ENCODE measurements at regions not wholly inside any gene's neighbourhood (a gene's known extent, or its start where the extent isn't known, plus 50 kb on each side); places are given as distances from the start of the nearest gene placed in this dataset.
"Not testable (repeated sequence)": the region's sequence is repeated elsewhere in the genome, so short reads cannot be mapped to it uniquely, and the experiment has no call there.

DNA sequence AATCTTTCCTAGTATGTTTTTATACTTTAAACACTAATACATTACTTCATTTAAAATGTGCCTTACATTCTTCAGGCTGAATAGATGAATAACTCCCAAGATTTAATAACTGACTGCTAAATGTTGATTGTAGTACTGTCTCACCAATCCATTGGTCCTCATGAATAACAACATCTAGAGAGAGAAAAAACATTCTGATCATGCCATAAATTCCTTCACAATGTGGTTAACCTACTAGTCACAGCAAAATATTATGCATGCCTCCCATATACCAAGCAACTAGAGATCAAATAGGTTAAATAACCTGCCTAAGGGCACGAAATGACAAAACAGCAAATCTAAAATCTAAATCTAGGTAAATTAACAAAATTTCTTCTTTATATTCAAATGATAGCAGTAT, 66.2 kb downstream of the SYT15 start:
- H3K9me3 ChIP-seq (ENCODE audit: control insufficient read depth, low read length); H3K36me3 ChIP-seq (ENCODE audit: control insufficient read depth, insufficient read depth, low read length); H3K4me3 ChIP-seq (ENCODE audit: insufficient read depth, low read depth, low read length, poor library complexity, severe bottlenecking); H3K27ac ChIP-seq (ENCODE audit: insufficient read depth, low read length, poor library complexity, severe bottlenecking); H3K27me3 ChIP-seq (replicated peaks; ENCODE audit: control insufficient read depth, insufficient read depth, low read length, poor library complexity, severe bottlenecking); H3K4me1 ChIP-seq (ENCODE audit: control insufficient read depth, insufficient read depth, low read length, poor library complexity, severe bottlenecking); DNase-seq: not testable (repeated sequence)

DNA sequence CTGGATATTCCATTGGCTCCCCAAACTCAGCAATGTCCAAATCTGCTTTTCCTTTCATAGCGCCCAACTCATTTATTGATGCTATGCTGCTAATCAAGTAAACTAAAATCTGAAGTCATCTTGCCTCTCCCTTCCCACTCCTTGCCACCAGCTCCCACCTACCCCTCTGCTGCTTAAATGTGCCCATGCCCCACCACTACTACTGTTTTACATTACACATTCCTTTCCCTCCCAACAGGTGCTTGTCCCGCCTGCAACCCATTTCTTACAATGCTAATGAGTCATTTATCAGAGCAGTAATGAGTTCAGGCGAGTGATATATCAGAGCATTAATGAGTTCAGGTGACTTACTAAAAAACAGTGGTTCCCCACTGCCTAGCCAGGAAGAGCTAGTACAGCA, 67.2 kb downstream of the SYT15 start:
- H3K4me3 ChIP-seq (ENCODE audit: insufficient read depth, low read depth, low read length, poor library complexity, severe bottlenecking); H3K9me3 ChIP-seq (ENCODE audit: control insufficient read depth, low read length); H3K27ac ChIP-seq (ENCODE audit: insufficient read depth, low read length, poor library complexity, severe bottlenecking); DNase-seq; H3K36me3 ChIP-seq (ENCODE audit: control insufficient read depth, insufficient read depth, low read length); H3K27me3 ChIP-seq (replicated peaks; ENCODE audit: control insufficient read depth, insufficient read depth, low read length, poor library complexity, severe bottlenecking); H3K4me1 ChIP-seq (ENCODE audit: control insufficient read depth, insufficient read depth, low read length, poor library complexity, severe bottlenecking): not testable (repeated sequence)

DNA sequence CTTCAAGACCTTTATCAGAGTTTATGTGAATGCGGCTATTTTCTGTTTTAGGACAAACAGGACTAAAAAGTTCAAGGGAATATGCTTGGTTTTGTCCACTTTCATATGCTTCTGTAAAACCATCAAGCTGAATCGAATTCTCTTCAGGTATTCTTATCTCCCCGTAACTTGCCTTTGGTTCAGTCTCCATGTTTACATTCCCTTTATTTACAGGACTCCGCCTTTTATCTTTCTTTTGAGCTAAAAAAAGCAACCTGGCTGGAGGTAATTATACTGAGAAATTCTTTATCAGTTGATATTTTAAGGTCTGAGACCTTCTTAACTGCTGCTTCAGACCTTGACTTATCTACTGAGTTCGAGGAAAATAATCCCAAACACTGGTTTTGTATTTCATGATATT, 72.0 kb downstream of the SYT15 start:
- H3K27me3 ChIP-seq (replicated peaks; ENCODE audit: control insufficient read depth, insufficient read depth, low read length, poor library complexity, severe bottlenecking); H3K36me3 ChIP-seq (ENCODE audit: control insufficient read depth, insufficient read depth, low read length); H3K27ac ChIP-seq (ENCODE audit: insufficient read depth, low read length, poor library complexity, severe bottlenecking); H3K9me3 ChIP-seq (ENCODE audit: control insufficient read depth, low read length); H3K4me1 ChIP-seq (ENCODE audit: control insufficient read depth, insufficient read depth, low read length, poor library complexity, severe bottlenecking); H3K4me3 ChIP-seq (ENCODE audit: insufficient read depth, low read depth, low read length, poor library complexity, severe bottlenecking); DNase-seq: not testable (repeated sequence)

DNA sequence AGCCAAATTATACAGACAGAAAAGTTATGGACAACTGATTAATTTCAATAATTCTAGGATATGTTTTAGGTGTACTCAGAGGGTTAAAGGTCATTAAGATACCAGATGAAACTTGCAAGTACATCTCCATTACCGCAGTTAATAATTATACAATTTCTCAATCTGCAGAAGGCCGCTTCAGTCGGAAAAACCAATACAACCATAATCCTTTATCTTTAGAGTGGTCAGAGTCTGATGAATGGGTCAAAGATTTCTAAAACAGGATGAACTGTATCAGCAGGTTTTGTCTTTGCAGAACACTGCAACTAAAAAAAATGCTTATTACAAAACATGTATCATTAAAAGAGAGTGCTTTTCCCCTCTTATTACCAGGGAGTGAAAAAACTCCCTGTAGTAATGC, 78.5 kb downstream of the SYT15 start:
- H3K9me3 ChIP-seq (ENCODE audit: control insufficient read depth, low read length); H3K4me1 ChIP-seq (ENCODE audit: control insufficient read depth, insufficient read depth, low read length, poor library complexity, severe bottlenecking); H3K36me3 ChIP-seq (ENCODE audit: control insufficient read depth, insufficient read depth, low read length); H3K4me3 ChIP-seq (ENCODE audit: insufficient read depth, low read depth, low read length, poor library complexity, severe bottlenecking); H3K27me3 ChIP-seq (replicated peaks; ENCODE audit: control insufficient read depth, insufficient read depth, low read length, poor library complexity, severe bottlenecking); DNase-seq; H3K27ac ChIP-seq (ENCODE audit: insufficient read depth, low read length, poor library complexity, severe bottlenecking): not testable (repeated sequence)

DNA sequence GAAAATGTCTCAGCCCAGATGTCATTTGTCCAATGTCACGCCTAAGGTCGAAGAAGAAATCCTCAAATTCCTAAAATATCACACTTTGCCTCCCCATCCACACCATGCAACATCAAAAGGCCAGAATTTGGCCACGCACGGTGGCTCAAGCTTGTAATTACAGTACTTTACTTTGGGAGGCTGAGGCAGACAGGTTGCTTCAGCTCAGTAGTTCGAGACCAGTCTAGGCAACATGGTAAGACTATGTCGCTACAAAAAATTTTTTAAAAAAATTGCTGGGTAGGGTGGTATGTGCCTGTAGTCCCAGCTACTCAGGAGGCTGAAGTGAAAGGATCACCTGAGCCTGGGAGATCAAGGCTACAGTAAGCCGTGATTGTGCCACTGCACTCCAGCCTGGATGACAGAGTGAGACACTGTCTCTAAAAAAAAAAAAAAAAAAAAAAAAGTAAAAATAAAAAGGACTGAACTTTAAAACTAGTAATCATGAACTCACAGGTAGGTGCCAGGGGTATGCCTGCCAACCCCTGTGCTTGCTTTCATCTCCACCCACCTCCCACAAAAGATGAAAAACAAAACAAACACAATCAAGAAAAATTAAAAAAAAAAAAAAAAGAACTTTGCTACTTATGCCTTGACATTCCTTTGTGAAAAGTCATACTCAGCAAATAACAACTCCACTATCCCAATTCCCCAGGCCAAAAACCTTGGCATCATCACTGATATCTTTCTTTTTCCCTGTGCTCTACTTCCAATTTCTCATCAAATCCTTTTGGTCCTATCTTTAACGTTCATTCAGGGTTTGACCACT, 81.3 kb downstream of the SYT15 start:
- H3K4me3 ChIP-seq (ENCODE audit: insufficient read depth, low read depth, low read length, poor library complexity, severe bottlenecking); DNase-seq; H3K9me3 ChIP-seq (ENCODE audit: control insufficient read depth, low read length); H3K36me3 ChIP-seq (ENCODE audit: control insufficient read depth, insufficient read depth, low read length); H3K27ac ChIP-seq (ENCODE audit: insufficient read depth, low read length, poor library complexity, severe bottlenecking); H3K4me1 ChIP-seq (ENCODE audit: control insufficient read depth, insufficient read depth, low read length, poor library complexity, severe bottlenecking); H3K27me3 ChIP-seq (replicated peaks; ENCODE audit: control insufficient read depth, insufficient read depth, low read length, poor library complexity, severe bottlenecking): not testable (repeated sequence)

DNA sequence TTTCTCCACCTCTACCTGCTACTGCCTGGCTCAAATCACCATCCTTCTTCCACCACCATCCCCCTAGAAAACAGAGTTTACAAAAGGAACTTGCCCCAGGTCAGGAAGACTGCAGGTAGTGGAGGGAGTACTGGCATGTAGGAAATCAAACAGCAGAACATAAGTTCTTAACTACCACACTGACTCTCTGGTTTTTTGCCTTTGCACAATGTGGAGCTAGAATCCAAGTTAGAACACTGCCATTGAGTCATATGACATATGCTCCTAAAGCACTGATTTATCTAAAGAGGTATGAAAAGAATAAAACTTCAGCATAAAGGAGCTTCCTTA, 81.9 kb downstream of the SYT15 start:
- not testable (repeated sequence) for H3K9me3 ChIP-seq (ENCODE audit: control insufficient read depth, low read length); H3K36me3 ChIP-seq (ENCODE audit: control insufficient read depth, insufficient read depth, low read length); DNase-seq; H3K4me1 ChIP-seq (ENCODE audit: control insufficient read depth, insufficient read depth, low read length, poor library complexity, severe bottlenecking); H3K4me3 ChIP-seq (ENCODE audit: insufficient read depth, low read depth, low read length, poor library complexity, severe bottlenecking); H3K27me3 ChIP-seq (replicated peaks; ENCODE audit: control insufficient read depth, insufficient read depth, low read length, poor library complexity, severe bottlenecking); H3K27ac ChIP-seq (ENCODE audit: insufficient read depth, low read length, poor library complexity, severe bottlenecking)

DNA sequence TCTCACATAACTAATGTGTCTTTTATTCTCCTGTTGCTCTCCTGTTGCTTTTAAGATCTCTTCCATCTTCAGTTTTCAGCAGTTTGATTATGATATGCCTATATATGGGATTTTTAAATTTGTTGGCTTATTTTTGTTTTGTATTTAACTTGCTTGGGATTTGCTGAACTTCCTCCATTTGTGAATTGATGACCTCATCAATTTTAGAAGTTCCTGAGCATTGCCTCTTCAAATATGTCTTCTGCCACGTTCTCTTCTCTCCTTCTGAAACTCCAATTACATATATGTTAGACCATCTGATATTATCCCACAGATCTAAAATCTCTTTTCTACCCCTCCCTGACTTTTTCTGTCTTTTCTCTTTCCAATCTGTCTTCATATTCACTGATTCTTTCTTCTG, 86.6 kb downstream of the SYT15 start:
- not testable (repeated sequence) for H3K4me3 ChIP-seq (ENCODE audit: insufficient read depth, low read depth, low read length, poor library complexity, severe bottlenecking); H3K36me3 ChIP-seq (ENCODE audit: control insufficient read depth, insufficient read depth, low read length); H3K9me3 ChIP-seq (ENCODE audit: control insufficient read depth, low read length); H3K4me1 ChIP-seq (ENCODE audit: control insufficient read depth, insufficient read depth, low read length, poor library complexity, severe bottlenecking); H3K27me3 ChIP-seq (replicated peaks; ENCODE audit: control insufficient read depth, insufficient read depth, low read length, poor library complexity, severe bottlenecking); H3K27ac ChIP-seq (ENCODE audit: insufficient read depth, low read length, poor library complexity, severe bottlenecking); DNase-seq

DNA sequence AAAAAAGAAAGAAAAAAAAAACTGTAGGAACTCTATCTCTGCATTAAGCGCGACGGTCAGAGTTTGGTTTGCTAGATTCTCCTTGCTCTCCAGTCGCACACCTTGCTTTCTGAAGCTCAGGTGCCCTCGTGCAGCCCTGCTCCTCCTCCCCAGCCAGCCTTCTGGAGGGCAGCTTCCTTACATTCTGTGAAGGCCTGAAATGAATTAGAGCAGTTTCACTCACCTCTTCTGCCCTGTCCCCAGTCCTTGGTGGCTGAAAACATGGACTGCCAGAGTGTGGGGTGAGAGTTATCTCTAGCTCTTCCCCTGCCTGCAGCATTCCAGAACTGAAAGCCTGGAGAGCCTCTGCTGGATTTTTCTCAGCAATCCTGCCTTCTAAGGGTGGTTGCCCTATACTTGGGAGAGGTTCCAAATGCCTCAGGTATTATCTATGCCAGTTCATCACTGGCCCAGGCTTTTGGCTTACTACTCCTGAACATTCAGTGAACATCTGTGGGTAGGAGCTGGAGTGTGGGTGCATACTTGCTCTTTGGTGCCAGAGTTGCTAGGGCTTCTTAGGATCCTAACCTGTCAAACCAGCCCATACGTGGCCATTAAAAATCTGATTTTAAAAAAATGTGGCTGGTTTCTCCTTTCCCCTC, 89.5 kb downstream of the SYT15 start:
- H3K27ac ChIP-seq (ENCODE audit: insufficient read depth, low read length, poor library complexity, severe bottlenecking); H3K27me3 ChIP-seq (replicated peaks; ENCODE audit: control insufficient read depth, insufficient read depth, low read length, poor library complexity, severe bottlenecking); H3K36me3 ChIP-seq (ENCODE audit: control insufficient read depth, insufficient read depth, low read length); H3K4me1 ChIP-seq (ENCODE audit: control insufficient read depth, insufficient read depth, low read length, poor library complexity, severe bottlenecking); H3K9me3 ChIP-seq (ENCODE audit: control insufficient read depth, low read length); H3K4me3 ChIP-seq (ENCODE audit: insufficient read depth, low read depth, low read length, poor library complexity, severe bottlenecking); DNase-seq: not testable (repeated sequence)

DNA sequence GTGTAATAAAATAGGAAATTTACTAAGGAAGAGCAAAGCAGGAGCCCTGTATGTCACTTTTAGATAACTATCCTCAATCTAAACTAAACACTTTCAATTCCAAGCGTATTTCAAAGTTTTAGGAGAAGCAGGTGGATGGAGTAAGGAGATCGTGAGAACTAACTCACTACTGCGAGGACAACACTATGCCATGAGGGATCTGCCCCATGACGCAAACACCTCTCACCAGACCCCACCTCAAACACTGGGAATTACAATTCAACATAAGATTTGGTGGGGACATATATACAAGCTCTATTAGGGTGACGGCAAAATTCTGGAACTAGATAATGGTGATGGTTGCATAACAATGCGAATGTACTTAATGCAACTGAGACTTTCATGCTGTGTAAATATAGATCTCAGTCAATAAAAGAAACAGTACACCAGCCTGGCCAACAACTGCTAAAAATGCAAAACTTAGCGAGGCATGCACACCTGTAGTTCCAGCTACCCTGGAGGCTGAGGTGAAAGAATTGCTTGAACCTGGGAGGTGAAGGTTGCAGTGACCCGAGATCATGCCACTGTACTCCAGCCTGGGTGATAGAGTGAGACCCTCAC, 99.0 kb downstream of the SYT15 start:
- not testable (repeated sequence) for H3K36me3 ChIP-seq (ENCODE audit: control insufficient read depth, insufficient read depth, low read length); H3K4me3 ChIP-seq (ENCODE audit: insufficient read depth, low read depth, low read length, poor library complexity, severe bottlenecking); H3K27ac ChIP-seq (ENCODE audit: insufficient read depth, low read length, poor library complexity, severe bottlenecking); H3K27me3 ChIP-seq (replicated peaks; ENCODE audit: control insufficient read depth, insufficient read depth, low read length, poor library complexity, severe bottlenecking); H3K9me3 ChIP-seq (ENCODE audit: control insufficient read depth, low read length); DNase-seq; H3K4me1 ChIP-seq (ENCODE audit: control insufficient read depth, insufficient read depth, low read length, poor library complexity, severe bottlenecking)

DNA sequence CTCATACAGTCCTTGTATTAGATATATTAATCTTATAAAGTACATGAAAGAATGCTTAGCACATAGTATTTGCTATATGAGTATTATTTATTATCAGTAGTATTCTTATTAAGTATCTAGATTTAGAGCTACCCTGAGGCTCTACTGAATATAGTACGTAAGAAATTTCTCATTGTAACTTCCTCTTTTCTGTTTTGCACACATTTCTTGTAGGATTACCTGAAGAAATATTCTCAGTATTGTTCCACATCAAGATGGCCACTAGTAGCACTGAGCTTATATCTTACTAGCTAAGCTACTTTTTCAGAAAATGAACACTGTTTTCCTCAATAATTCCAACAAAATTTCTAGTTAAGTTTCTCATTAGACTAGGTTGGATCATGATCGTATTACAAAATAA, 112.5 kb downstream of the SYT15 start:
- H3K36me3 ChIP-seq (ENCODE audit: control insufficient read depth, insufficient read depth, low read length); H3K4me1 ChIP-seq (ENCODE audit: control insufficient read depth, insufficient read depth, low read length, poor library complexity, severe bottlenecking); DNase-seq; H3K4me3 ChIP-seq (ENCODE audit: insufficient read depth, low read depth, low read length, poor library complexity, severe bottlenecking); H3K9me3 ChIP-seq (ENCODE audit: control insufficient read depth, low read length); H3K27ac ChIP-seq (ENCODE audit: insufficient read depth, low read length, poor library complexity, severe bottlenecking); H3K27me3 ChIP-seq (replicated peaks; ENCODE audit: control insufficient read depth, insufficient read depth, low read length, poor library complexity, severe bottlenecking): not testable (repeated sequence)
